GM21447 (cell line): ENCODE measurements at regions not wholly inside any gene's neighbourhood (a gene's known extent, or its start where the extent isn't known, plus 50 kb on each side); places are given as distances from the start of the nearest gene placed in this dataset.
"Not testable (repeated sequence)": the region's sequence is repeated elsewhere in the genome, so short reads cannot be mapped to it uniquely, and the experiment has no call there.

Experiments used
- ATAC-seq: cut with Tn5 transposase; IDR thresholded peaks from one replicate; pipeline ENCODE4 v1.9.1; 2021; ENCODE audit not compliant: unreplicated experiment

DNA sequence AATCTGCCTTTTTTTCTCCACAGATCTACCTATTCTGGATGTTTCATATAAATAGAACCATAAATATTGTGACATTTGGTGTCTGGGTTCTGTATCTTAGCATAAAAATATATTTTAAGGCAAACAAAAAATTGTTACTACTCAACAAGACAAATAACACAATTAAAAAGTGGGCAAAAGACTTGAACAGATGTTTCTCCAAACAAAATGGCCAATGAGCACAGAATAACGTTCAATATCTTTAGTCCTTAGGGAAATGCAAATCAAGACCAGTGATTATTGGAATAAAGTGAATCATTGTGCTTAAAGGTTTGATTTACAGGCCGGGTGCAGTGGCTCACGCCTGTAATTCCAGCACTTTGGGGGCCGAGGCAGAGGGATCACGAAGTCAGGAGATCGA, 1331.3 kb downstream of the AACS start:
- ATAC-seq: no peak

DNA sequence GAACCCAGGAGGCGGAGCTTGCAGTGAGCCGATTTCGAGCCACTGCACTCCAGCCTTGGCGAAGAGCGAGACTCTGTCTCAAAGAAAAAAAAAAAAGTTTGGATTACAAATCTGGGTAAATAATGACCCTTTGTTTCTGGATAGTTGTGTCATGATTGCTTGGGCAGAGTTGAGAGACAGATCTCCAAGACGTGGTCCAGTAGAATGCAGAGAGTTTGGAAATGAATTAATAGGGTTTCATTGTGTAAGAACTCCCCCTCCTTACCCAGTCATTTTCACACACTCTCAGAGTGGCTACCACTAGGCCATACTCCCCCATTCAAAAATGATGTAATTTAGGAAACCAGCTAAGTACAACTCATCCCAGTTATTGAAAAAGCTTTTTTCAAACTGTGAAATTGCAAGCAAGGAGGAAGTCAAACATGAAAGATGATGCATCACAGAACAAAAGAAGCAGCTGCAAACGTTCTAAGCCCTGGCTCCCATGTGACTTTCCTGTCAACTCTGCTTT, 1331.9 kb downstream of the AACS start:
- ATAC-seq: no peak

DNA sequence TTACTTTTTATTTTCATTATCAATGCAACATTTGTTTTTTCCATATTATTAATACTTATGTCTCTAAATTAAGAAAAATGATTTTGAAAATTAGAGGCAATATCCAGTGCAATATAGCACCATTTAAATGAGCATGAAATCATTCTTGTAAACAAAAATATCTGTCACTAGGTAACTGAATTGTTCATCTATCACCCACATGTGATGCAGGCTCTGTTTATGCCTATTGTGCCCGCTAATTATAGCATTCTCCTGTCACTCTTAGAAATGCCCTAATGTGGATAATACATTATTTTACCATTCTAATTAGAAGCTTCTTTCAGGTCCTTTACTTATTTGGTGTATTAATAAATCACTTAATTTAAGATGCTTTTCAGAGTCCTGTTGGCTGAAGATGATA, 1332.4 kb downstream of the AACS start:
- no peak for ATAC-seq

DNA sequence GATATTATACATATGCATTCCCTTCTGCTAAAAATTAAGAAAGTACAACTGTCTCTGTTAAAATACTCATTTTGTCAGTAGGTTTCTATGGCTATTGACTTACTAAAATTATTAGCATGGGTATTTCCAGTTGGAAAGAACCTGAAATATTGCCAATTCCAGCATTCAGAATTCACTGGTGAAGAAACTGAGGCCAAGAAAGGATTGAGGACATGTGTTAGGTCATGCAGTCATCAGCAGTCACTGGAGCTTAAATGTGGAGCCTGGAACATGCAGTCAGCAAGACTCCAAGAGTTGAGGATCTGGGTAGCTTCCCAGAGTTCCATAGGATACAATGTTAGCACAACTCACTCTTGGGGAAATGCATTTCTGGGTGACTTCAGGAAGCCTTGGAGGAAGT, 1335.6 kb downstream of the AACS start:
- no peak for ATAC-seq

DNA sequence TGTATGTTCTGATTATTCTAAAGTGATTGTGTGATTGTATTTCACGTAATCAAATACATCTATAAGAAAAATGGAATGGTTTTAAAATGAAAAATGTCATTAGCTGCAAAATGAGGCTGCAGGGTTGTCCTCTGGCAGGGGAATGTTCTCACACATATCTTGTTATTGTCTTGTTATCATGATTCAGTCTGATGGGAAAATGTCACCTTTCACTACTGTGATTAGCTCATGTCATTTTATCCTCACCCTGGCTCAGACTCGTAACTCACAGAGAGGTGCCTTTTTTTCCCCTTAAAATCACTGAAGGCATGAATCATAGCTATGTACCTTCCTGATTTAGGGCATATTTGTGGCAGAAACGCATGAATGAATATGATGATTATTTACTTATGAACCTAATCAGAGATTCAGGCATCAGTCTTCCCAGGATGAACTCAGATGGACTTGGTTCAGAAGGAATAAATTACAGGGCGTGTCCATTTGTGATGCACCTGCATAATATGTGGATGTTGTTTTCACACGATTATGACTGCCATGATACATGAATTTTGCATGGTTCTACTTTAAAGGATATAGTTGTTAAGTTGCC, 1339.2 kb downstream of the AACS start:
- no peak for ATAC-seq

DNA sequence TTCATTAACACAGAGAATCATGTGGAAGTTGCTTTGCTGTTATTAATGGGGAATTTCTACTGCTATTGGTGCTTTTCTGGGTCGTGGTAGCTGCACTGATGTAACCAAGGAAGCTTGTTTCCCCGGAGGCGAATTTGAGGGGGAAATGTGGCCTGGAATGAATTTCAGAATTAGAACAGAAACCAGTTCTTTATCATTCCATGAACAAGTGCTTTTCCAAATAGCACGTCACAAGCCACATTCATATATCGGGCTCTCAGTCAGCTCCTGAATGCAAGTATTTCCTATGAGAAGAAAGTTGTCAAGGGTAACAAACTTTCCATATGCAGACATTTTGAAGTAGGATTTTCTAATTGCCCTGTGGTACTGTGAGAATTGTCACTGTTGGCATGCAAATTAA, 1353.2 kb downstream of the AACS start:
- ATAC-seq: no peak

DNA sequence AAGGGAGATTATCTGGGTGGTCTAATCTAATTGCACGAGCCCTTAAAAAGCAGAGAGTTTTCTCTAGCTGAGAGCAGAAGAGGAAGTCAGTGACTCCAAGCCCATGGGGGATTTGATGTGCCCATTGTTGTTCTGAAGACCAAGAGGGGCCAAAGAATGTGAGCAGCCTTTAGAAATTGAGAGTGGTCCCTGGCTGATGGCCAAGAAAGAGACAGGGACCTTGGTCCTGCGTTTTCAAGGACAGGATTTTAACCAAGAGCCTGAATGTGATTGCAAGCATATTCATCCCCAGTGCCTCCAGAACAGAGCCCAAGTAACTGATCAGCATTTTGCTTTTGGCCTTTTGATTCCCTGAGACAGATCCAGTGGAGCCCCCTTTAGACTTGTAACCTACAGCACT, 1353.9 kb downstream of the AACS start:
- no peak for ATAC-seq

DNA sequence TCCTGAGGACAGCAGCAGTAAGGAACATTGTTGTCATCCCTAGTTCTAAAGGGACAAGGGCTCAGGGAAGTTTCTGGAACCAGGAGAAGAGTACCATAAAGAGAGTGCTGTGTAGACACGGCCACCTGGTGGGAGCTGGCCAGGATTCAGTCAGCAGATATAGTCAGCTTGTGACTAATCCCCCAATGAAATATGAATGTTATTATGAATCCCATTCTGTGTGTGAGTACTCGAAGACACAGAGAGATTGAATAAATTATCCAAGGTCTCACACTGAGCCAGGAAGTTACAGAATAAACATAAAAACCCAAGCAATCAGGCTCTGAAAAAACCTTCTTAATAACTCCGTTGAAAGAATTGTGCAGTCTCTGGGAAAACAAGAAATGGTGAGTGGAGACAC, 1359.5 kb downstream of the AACS start:
- ATAC-seq: no peak

DNA sequence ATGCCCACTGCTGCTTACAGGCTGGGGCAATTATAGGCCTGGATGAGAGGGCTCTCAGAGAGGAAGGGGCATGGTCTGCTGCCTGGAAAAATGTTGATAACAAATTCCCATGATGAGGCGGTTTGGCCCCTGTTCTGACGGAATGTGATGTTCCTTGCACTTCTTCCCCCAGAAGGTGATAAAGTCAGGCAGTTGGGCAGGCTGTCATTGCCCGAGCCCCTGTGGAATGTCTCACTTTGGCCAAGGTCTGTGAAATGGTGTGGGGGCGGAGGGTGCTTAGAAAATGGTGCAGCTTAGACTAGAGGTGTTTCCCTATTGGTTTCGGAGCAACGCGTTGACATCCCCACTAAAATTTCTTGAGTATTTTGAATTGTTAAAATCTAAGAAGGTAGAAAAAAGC, 1360.0 kb downstream of the AACS start:
- no peak for ATAC-seq

DNA sequence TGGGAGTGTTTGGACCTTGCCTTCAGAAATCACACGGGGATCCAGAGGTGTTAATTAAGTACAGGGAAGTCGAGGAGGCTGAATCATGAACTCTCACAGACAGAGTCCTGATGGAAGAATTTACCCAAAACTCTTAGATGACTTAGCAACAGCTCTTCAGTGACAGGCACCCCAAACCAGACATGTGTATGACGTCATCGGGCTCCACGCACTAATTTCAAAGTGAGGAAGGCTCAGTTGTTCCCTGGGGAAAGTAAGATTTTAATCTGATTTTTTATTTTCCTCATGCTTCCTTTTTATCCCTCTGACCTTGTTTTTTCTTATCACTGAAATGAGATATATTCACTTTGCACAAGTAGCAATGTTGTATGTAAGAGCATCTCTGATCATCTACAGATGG, 1363.5 kb downstream of the AACS start:
- no peak for ATAC-seq

DNA sequence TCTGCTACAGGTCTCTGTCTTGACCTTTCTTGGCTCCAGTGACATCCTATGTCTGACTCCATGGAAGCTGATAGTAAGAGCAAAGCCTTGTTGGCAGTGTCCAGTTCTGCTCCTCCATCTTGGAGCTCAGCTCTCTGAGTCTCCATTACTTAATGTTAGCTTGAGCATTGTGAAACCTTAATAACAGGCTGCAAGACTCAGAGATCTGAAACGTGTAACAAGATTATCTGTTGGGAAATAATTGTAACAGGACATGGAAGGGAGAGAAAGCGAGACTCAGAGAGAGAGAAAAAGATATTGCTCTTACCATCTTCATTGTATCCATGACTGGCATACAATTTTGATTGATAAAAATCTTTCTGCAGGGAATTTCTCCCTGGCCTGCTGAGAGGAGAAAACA, 1365.7 kb downstream of the AACS start:
- ATAC-seq: no peak

DNA sequence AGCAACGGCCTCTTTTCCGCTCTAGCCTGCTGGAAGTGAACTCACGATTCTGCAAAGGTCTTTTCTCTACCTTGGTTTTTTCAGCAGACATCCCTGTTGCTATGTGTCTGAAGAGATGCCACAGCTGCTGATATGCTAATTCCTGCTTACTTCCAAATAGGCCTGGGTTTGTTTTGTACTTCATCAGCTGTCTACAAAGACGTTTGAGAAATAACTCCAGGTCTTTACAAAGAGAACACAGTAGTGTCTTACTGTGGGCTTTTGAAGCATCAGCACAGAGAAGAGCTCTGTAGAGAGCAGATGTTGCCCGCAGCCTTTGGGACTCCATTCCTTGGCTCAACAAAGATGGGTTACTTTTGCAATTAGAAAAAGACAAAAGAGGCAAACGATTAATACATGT, 1366.5 kb downstream of the AACS start:
- ATAC-seq: no peak

DNA sequence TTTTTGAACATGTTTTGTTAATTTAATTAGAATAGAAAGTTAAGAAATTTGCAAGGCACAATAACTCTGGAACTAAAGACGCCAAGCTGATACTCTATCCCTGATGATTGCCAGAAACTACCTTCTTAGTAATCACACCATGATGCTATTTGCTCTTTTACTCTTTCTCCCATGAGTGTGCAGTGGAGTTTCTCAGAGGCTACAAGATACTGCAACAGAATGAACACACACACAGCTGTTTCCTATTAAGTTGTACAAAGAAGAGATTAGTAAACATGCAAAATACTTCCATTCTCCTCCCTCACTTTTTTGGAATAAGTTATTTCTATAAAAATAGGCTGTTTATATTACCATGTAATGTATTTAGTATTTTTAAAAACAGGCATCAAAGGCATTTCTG, 1367.5 kb downstream of the AACS start:
- ATAC-seq: no peak

DNA sequence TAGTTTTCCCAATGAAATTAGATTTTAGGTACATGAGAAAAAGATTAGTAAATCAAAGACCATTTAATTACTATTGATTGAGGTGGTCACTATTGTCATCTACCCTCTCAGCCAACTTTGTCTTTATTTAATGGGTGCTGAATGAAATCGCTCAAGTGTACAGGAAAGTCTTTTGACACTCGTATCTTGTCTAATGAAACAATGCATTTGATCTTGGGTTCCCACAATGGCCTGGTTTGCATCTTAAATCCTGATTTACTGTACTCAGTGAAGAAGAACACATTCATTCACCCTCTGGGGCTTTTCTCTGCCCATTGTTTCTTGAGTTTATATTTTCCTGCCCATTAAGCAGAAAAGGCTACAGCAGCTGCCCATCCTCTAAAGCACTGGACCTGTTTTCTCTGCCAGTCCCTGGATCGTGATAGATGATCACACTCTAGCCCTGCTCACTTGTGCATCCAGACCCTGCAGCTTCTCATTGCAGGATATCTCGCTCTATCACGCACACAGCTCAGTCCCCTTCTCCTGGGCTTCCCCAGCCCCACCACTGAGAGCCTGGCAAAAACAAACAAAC, 1369.3 kb downstream of the AACS start:
- ATAC-seq: no peak

DNA sequence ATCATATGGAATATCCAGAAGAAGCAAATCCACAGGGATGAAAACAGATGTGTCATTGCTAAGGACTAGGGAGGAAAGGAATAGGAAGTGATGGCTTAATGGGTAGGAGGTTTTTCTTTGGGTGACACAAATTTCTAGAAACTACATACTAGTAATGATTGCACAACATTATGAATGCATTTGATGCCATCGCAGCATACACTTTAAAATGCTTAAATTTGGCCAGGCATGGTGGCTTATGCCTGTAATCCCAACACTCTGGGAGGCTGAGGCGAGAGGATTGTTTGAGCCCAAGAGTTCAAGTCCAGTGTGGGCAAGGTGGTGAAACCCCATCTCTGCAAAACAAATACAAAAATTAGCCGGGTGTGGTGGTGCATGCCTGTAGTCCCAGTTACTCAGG, 1370.8 kb downstream of the AACS start:
- ATAC-seq: no peak

DNA sequence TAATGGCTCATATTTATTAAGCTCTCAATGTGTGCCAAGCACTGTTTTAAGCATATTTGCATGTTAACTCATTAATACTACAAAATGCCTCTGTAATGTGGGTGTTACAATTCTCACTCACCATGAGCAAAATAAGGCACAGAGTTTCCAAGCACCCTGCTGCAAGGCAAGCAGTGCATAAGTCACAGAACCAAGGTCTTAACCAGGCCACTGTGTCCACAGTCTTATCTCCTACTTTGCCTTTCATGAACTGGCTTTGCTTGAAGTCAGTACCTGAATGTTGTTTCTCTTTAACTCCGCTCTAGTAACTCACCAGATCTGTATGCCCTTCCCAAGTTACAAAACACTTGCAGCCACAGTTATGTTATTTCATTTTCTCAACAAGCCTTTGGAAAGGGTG, 1372.7 kb downstream of the AACS start:
- no peak for ATAC-seq

DNA sequence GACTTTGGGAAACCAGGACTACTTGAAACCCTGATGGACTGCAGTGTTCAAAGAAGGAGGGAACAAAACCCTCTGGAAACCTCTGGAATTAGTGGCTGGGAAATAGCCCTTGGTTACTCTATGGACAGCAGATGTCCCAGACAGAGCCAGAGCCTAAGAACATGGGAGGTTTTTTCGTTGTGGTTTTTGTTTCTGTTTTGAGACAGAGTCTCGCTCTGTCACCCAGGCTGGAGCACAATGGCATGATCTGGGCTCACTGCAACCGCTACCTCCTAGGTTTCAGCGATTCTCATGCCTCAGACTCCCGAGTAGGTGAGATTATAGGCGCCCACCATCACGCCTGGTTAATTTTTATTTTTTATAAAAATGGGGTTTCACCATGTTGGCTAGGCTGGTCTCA, 1378.7 kb downstream of the AACS start:
- no peak for ATAC-seq

DNA sequence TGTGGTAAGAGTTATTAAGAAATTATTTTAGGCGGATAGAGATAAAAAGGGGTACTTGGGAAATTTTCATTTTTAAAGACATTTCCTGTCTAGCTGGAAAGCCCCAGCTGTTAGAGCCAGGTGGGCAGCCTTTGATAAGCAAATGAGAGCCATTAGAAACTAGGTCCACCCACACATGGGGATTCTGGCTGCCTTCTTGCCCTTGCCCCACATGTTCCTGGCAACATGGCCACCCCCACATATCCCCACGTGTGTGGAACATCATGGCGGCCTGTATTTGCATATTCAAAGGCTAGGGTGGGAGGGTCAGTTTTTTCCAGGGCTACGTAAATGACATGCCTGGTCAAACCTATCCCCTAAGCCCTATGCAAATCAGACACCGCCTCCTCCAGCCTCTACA, 1382.1 kb downstream of the AACS start:
- no peak for ATAC-seq

DNA sequence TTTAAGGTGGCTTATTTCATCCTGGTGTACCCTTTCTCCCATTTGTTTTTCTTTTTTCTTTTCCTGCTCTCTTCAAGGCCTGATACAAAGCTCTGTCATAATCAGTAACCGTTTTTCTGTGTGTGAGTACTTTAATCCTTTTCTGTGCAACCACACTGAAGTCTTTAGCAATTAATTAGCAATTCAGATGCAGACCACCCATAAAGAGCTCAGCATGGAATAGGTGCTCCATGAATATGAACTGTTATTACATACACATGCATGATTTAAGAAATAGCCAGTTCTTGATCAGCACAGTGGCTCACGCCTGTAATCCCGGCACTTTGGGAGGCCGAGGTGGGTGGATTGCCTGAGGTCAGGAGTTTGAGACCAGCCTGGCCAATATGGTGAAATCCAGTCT, 1386.6 kb downstream of the AACS start:
- ATAC-seq: no peak

DNA sequence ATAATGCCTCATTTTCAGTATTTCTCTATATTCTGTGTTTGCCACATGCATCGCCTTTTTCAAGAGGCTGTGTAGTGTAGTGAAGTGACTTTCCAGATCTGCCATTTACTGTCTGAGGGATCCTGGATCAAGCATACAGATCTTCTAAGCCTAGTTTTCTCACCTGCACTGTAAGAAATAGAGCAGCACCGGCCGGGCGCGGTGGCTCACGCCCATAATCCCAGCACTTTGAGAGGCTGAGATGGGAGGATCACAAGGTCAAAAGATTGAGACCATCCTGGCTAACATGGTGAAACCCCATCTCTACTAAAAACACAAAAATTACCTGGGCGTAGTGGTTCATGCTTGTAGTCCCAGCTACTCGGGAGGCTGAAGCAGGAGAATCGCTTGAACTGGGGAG, 1387.5 kb downstream of the AACS start:
- ATAC-seq: not testable (repeated sequence)

DNA sequence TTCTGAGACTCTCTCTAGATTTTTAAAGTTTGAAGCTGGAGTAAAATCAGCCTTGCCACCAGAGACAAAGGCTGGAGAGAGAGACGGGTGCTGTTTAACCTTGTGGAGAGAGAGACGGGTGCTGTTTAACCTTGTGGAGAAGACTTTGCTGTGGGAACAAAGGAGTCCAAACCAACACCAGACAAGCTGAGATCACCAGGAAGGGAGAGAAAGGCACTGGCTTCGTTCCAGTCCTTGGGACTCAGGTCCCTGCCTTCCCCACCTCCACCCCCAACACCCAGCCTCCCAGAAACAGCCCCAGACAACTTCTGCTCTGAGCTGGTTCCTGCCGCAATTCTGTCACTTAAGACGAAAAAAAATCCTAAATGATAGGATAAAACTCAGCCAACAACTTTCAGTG, 1389.3 kb downstream of the AACS start:
- ATAC-seq: no peak

DNA sequence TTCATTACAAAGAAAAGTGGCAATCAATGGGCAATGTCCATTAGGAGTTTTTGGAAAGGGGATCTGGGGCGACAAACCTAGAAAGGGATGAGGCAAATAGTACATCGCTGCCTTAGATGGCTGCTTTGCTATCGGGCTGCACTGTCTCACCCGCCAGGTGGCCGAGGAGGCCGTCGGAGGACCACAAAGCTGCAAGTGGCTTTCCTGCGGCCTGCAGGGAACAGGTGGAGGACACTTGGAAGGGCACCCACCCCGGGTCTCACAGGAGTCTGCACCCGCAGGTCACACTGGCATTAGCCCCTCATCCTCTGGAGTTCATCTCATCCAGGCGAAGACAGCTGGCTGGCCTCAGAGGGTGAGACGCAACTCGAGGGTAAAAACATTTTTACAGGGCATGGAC, 1392.5 kb downstream of the AACS start:
- ATAC-seq: no peak

DNA sequence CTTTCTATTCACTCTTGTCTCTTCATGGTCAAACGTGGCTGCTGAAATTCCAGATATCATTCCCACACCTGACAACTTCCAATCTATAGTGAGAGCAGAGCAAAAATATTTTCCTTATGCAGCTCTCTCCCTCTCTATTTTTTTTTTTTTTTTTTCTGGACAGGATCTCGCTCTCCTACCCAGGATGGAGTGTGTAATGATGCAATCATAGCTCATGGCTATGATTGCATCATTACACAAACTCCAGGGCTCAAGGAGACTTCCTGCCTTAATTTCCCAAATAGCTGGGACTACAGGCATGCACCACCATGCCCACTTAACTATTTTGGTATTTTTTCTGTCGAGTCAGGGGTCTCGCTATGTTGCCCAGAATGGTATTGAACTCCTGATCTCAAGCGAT, 1398.9 kb downstream of the AACS start:
- ATAC-seq: no peak
